HepG2 (cell line): ENCODE measurements at regions not wholly inside any gene's neighbourhood (a gene's known extent, or its start where the extent isn't known, plus 50 kb on each side); places are given as distances from the start of the nearest gene placed in this dataset.

ENCODE experiments used
- ATAC-seq: fragments of 200-7000 bp; cut with Tn5 transposase; 3 replicates; pipeline ENCODE4 v1.9.1; 2020; ENCODE audit warnings: mild to moderate bottlenecking, moderate library complexity
- BruUV-seq: library from RNA; stranded (reverse); fragments of 400-500 nt; replicated peaks from 2 replicates; lab custom pipeline; 2021; lab: Mats Ljungman, UMichigan
- CTCF ChIA-PET: fragments of 300-600 bp; formaldehyde crosslinking; extraction: SDS; loops from one replicate; lab custom pipeline; 2021; ENCODE audit warnings: low total read pairs, inconsistent platforms, low intra/inter-chr PET ratio; lab: Yijun Ruan, JAX
- POLR2A ChIA-PET: fragments of 350-600 bp; sonication (Branson Sonifier 250); formaldehyde crosslinking; loops from one replicate; lab custom pipeline; 2020; ENCODE audit warnings: antibody characterized with exemption, inconsistent platforms; lab: Yijun Ruan, JAX
- DNase-seq: peaks from one replicate; pipeline ENCODE4 v3.0.0-alpha.2; 2015; ENCODE audit warnings: low spot score
- FAIRE-seq: peaks from 3 replicates; lab custom pipeline; 2011; peaks lifted over from hg19 to GRCh38; lab: Jason Lieb, UNC
- H2AFZ ChIP-seq: one replicate; pipeline ENCODE4 v1.6.1; 2011; ENCODE audit warnings: low read length, inconsistent platforms
- H3K27ac ChIP-seq: fragments of 300-600 bp; 3 replicates; pipeline ENCODE4 v1.8.0; 2011; ENCODE audit warnings: mixed run types, mild to moderate bottlenecking, mixed read lengths, low read length, inconsistent platforms; ENCODE audit not compliant: insufficient read depth; ENCODE audit errors: extremely low read length
- H3K27me3 ChIP-seq, 2 experiments: fragments of 200-600 bp in 1 of 2; 2 replicates in 1 of 2; 3 replicates in 1 of 2; pipeline versions ENCODE4 v1.6.0 to v1.8.0; 2011; ENCODE audit warnings: low read length in 2 of 2, mild to moderate bottlenecking in 2 of 2, moderate library complexity in 2 of 2, inconsistent platforms in 1 of 2; ENCODE audit not compliant: insufficient read depth in 2 of 2, control insufficient read depth in 1 of 2
- H3K36me3 ChIP-seq, 2 experiments: fragments of 200-600 bp in 1 of 2; replicated peaks in 1 of 2; 2 replicates in 1 of 2; 3 replicates in 1 of 2; pipeline versions ENCODE4 v1.5.1 to v1.8.0; 2011; ENCODE audit warnings: low read length in 2 of 2, inconsistent platforms in 1 of 2; ENCODE audit not compliant: insufficient read depth in 2 of 2, control insufficient read depth in 1 of 2
- H3K4me1 ChIP-seq: 2 replicates; pipeline ENCODE4 v1.5.1; 2012; ENCODE audit warnings: low read length, inconsistent platforms; ENCODE audit not compliant: insufficient read depth
- H3K4me2 ChIP-seq: 2 replicates; pipeline ENCODE4 v1.6.0; 2011; ENCODE audit warnings: low read depth, low read length, inconsistent platforms
- H3K4me3 ChIP-seq, 3 experiments: fragments of 200-600 bp in 1 of 3; sonication (generic), shearing (Covaris generic) in 1 of 3; replicated peaks in 1 of 3; 2 replicates each; pipeline ENCODE4 v1.5.1; 2011 to 2016; ENCODE audit warnings: low read length in 3 of 3, inconsistent platforms in 2 of 3, low read depth in 2 of 3, mild to moderate bottlenecking in 2 of 3, control low read depth in 1 of 3, mixed read lengths in 1 of 3; ENCODE audit not compliant: insufficient read depth in 1 of 3
- H3K79me2 ChIP-seq: one replicate; pipeline ENCODE4 v1.6.1; 2011; ENCODE audit warnings: low read length, inconsistent platforms; ENCODE audit not compliant: insufficient read depth
- H3K9ac ChIP-seq: 2 replicates; pipeline ENCODE4 v1.6.0; 2011; ENCODE audit warnings: mild to moderate bottlenecking, low read depth, low read length, inconsistent platforms; ENCODE audit not compliant: insufficient read depth
- H3K9me3 ChIP-seq: 2 replicates; pipeline ENCODE4 v1.5.1; 2012; ENCODE audit warnings: mild to moderate bottlenecking, low read length
- H4K20me1 ChIP-seq: 2 replicates; pipeline ENCODE4 v1.6.0; 2011; ENCODE audit warnings: inconsistent platforms, mild to moderate bottlenecking, low read length, moderate library complexity; ENCODE audit not compliant: insufficient read depth
- ARID3A ChIP-seq: IDR thresholded peaks from 2 replicates; pipeline ENCODE4 v1.6.1; 2012; ENCODE audit warnings: low read depth, low read length, improper control_type of control experiment
- ELF3 ChIP-seq: IDR thresholded peaks from 2 replicates; pipeline ENCODE4 v1.6.1; 2016; ENCODE audit warnings: missing genetic modification reagents, missing compliant biosample characterization
- MAFK ChIP-seq, 2 experiments: IDR thresholded peaks in 1 of 2; conservative IDR thresholded peaks in 1 of 2; 2 replicates each; pipeline ENCODE4 v1.6.1; 2011; ENCODE audit warnings: improper control_type of control experiment in 2 of 2, low read length in 2 of 2
- NR3C1 ChIP-seq: sonication (generic); formaldehyde crosslinking; IDR thresholded peaks from 2 replicates; pipeline ENCODE4 v1.4.0; 2020; ENCODE audit warnings: missing genetic modification reagents
- RARA ChIP-seq: IDR thresholded peaks from 2 replicates; pipeline ENCODE4 v1.6.1; 2016; ENCODE audit warnings: missing genetic modification reagents, missing compliant biosample characterization
- SOX13 ChIP-seq, 3 experiments: fragments of 450-650 bp in 1 of 3; sonication (generic) in 1 of 3; formaldehyde crosslinking in 1 of 3; IDR thresholded peaks in 2 of 3; conservative IDR thresholded peaks in 1 of 3; 2 replicates each; pipeline versions ENCODE4 v1.5.0 to v1.6.1; 2016 to 2020; ENCODE audit warnings: antibody characterized with exemption in 1 of 3, mild to moderate bottlenecking in 1 of 3, missing compliant biosample characterization in 1 of 3, missing genetic modification reagents in 1 of 3, moderate library complexity in 1 of 3
- TMF1 ChIP-seq: sonication (generic); formaldehyde crosslinking; IDR thresholded peaks from 2 replicates; pipeline ENCODE4 v1.8.1; 2022; ENCODE audit warnings: low read depth, missing genetic modification reagents
- TOE1 ChIP-seq: sonication (generic); formaldehyde crosslinking; IDR thresholded peaks from 2 replicates; pipeline ENCODE4 v1.4.0; 2020; ENCODE audit warnings: mild to moderate bottlenecking, missing genetic modification reagents
- ZBTB1 ChIP-seq: sonication (generic); formaldehyde crosslinking; IDR thresholded peaks from 2 replicates; pipeline ENCODE4 v1.4.0; 2020; ENCODE audit warnings: missing genetic modification reagents, borderline replicate concordance
- ZKSCAN8 ChIP-seq: IDR thresholded peaks from 2 replicates; pipeline ENCODE4 v1.6.1; 2016; ENCODE audit warnings: borderline replicate concordance, missing genetic modification reagents, missing compliant biosample characterization
- ZNF30 ChIP-seq: sonication (generic); formaldehyde crosslinking; IDR thresholded peaks from 2 replicates; pipeline ENCODE4 v1.5.0; 2020; ENCODE audit warnings: mild to moderate bottlenecking, missing genetic modification reagents
- ZNF546 ChIP-seq: sonication (generic); formaldehyde crosslinking; conservative IDR thresholded peaks from 2 replicates; pipeline ENCODE4 v1.8.1; 2023; ENCODE audit warnings: mild to moderate bottlenecking, missing genetic modification reagents
- ZNF589 ChIP-seq: sonication (generic); formaldehyde crosslinking; conservative IDR thresholded peaks from 2 replicates; pipeline ENCODE4 v1.8.0; 2022; ENCODE audit warnings: mild to moderate bottlenecking, moderate library complexity, missing genetic modification reagents
- ZNF724P ChIP-seq: sonication (generic); formaldehyde crosslinking; IDR thresholded peaks from 2 replicates; pipeline ENCODE4 v1.8.0; 2022; ENCODE audit warnings: missing genetic modification reagents, borderline replicate concordance
- WGBS: methylation state at CpG from one replicate; pipeline ENCODE4 v1.1.6; 2017; ENCODE audit warnings: low lambda C conversion rate; 5-methylcytosine and 5-hydroxymethylcytosine counted together
- in situ Hi-C: cut with HindIII; loops from 2 replicates; pipeline ENCODE4 v1.10.0; 2017; ENCODE audit warnings: low pct_unique_long_range_greater_than_20kb; ENCODE audit not compliant: extremely low pct_ligation_motif_present
- intact Hi-C: fragments of 100-400 bp; cut with micrococcal nuclease; formaldehyde crosslinking; loops from one replicate; pipeline ENCODE4 v1.10.0; 2022; ENCODE audit not compliant: unreplicated experiment
- TF ChIP-seq, protein P1 (sequence below): sonication (generic); formaldehyde crosslinking; IDR thresholded peaks from 2 replicates; pipeline ENCODE4 v1.4.0; 2020; ENCODE audit warnings: mild to moderate bottlenecking, missing genetic modification reagents

DNA sequence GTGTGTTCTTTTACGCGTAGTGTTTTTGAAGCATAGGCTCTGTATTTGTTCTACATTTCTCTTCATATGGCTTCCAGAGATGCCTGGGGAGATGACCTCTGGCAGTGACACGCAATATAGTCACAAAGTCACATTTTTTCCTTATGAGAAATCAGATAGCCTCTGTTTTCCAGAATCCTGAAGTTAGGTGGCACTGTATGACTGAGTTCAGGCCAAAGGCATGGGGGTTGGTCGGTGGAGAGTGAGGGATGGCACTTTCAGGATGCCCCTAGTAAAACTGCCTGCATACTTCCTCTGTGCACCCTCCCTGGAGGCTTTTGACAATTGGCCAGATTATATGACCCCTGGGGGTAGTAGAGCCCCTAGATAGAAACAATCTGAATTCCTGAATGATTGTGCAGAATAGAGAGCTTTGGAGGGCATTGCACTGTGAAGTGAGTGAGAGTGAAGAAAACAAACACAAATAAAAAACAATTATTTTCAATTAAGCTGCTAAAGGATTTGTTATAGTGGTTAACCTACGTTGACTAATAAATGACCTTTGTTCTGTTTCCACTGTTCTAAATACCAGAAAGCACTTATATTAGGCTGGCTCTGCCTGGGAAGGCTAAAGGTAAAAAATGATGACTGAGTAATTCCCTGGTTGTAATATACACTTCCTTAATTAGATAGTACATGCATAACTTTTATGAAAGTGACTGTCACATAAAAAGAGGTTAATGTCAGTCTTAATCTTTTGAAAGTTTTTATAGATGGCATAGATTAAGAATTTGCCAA lies 1660.8 kb downstream of the PLA2G4A start:
- ChIA-PET POLR2A (no interaction called here), CTCF (no interaction called here)
- no peaks in the 10 kb centered on the region for H3K4me1 ChIP-seq
- no peaks in the 10 kb centered on the region for H3K36me3 ChIP-seq
- FAIRE-seq: no peak
- H4K20me1 ChIP-seq: no peaks in the 10 kb centered on the region
- WGBS: 8% methylated on average over 5 of the region's 5 CpGs
- no peaks in the 10 kb centered on the region for H3K27me3 ChIP-seq
- H3K4me3 ChIP-seq: no peak overlapping the region
- no TSS peak for BruUV-seq
- H3K9ac ChIP-seq: no peak overlapping the region
- ATAC-seq: no peak
- H2AFZ ChIP-seq: no peak overlapping the region
- H3K9me3 ChIP-seq: no peaks in the 10 kb centered on the region
- H3K4me2 ChIP-seq: no peak overlapping the region
- no peaks in the 10 kb centered on the region for H3K79me2 ChIP-seq
- H3K27ac ChIP-seq: no peak overlapping the region
- TF ChIP-seq MAFK (conservative IDR thresholded peaks at IDR 0.05 in 1 of 2, IDR thresholded peaks at IDR 0.05 in 1 of 2; ENCODE audit: low read length in 2 of 2) (peak in 1 of 2 experiments; percentile 27; a peak in 1 of 4 replicates), TOE1 (CRISPR knock-in tag) (no peak)
- TF ChIP-seq, all 625 proteins: peak for 1
- intact Hi-C loops: no loop called here
- no peak for DNase-seq
- in situ Hi-C loops: no loop called here

DNA sequence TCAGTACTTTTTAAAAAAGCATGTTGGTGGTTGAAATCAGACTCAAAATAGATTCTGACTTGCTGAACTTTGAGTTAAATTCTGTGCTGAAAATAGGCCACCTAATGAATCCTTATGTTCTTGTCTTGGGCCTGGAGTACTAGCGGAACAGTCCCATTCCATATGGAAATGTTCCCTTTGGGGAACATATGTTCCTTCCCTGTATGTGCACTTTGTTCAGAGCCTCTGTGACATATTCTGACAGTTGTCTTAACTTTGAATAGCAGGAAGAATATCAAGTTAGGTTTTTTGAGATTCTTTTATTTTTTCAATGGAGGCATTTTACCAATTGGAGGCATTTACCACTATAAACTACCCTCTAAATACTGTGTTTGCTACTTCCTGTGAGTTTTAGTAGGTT lies 1667.8 kb downstream of the PLA2G4A start:
- FAIRE-seq: no peak
- intact Hi-C loops: no loop called here
- ChIA-PET CTCF (no interaction called here), POLR2A (no interaction called here)
- H3K4me3 ChIP-seq: no peak overlapping the region
- H3K36me3 ChIP-seq: no peaks in the 10 kb centered on the region
- no peaks in the 10 kb centered on the region for H4K20me1 ChIP-seq
- DNase-seq: no peak
- no peaks in the 10 kb centered on the region for H3K4me1 ChIP-seq
- H2AFZ ChIP-seq: no peak overlapping the region
- H3K9ac ChIP-seq: no peak overlapping the region
- 6% methylated on average over 1 of the region's 1 CpG for WGBS
- H3K79me2 ChIP-seq: no peaks in the 10 kb centered on the region
- peaks cover 15% of the 10 kb centered on the region for H3K9me3 ChIP-seq
- H3K4me2 ChIP-seq: no peak overlapping the region
- no peak for ATAC-seq
- in situ Hi-C loops: no loop called here
- no peaks in the 10 kb centered on the region for H3K27me3 ChIP-seq
- BruUV-seq: no TSS peak
- H3K27ac ChIP-seq: no peak overlapping the region
- TF ChIP-seq ZNF546: no peak
- no peak for TF ChIP-seq ZNF30 (CRISPR knock-in tag)
- no peak for TF ChIP-seq ZNF589 (CRISPR knock-in tag)
- TF ChIP-seq RARA: no peak
- TF ChIP-seq ZNF724P (CRISPR knock-in tag): no peak
- TF ChIP-seq NR3C1 (CRISPR knock-in tag): no peak
- no peak for TF ChIP-seq ZBTB1 (CRISPR knock-in tag)
- no peak for TF ChIP-seq SOX13 (IDR thresholded peaks at IDR 0.05)
- TF ChIP-seq SOX13 (CRISPR knock-in tag; conservative IDR thresholded peaks at IDR 0.05 in 1 of 2, IDR thresholded peaks at IDR 0.05 in 1 of 2): no peak
- TF ChIP-seq ZKSCAN8 (CRISPR knock-in tag): no peak
- no peak for TF ChIP-seq TMF1
- no peak for TF ChIP-seq ARID3A
- TF ChIP-seq, protein P1, sequence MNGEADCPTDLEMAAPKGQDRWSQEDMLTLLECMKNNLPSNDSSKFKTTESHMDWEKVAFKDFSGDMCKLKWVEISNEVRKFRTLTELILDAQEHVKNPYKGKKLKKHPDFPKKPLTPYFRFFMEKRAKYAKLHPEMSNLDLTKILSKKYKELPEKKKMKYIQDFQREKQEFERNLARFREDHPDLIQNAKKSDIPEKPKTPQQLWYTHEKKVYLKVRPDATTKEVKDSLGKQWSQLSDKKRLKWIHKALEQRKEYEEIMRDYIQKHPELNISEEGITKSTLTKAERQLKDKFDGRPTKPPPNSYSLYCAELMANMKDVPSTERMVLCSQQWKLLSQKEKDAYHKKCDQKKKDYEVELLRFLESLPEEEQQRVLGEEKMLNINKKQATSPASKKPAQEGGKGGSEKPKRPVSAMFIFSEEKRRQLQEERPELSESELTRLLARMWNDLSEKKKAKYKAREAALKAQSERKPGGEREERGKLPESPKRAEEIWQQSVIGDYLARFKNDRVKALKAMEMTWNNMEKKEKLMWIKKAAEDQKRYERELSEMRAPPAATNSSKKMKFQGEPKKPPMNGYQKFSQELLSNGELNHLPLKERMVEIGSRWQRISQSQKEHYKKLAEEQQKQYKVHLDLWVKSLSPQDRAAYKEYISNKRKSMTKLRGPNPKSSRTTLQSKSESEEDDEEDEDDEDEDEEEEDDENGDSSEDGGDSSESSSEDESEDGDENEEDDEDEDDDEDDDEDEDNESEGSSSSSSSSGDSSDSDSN (CRISPR knock-in tag): no peak
- TF ChIP-seq ELF3 (CRISPR knock-in tag): no peak
